GM12892 (cell line): ENCODE measurements at regions not wholly inside any gene's neighbourhood (a gene's known extent, or its start where the extent isn't known, plus 50 kb on each side); places are given as distances from the start of the nearest gene placed in this dataset.

Experiments used
- POLR2A ChIP-seq: IDR thresholded peaks from 2 replicates; pipeline ENCODE4 v1.6.1; 2011; ENCODE audit warnings: low read depth, low read length, control low read depth
- POLR2AphosphoS5 ChIP-seq: IDR thresholded peaks from 2 replicates; pipeline ENCODE4 v1.6.1; 2011; ENCODE audit warnings: low read depth, low read length, control low read depth
- TAF1 ChIP-seq: IDR thresholded peaks from 2 replicates; pipeline ENCODE4 v1.6.1; 2011; ENCODE audit warnings: low read depth, mild to moderate bottlenecking, control low read depth, low read length, borderline replicate concordance

DNA sequence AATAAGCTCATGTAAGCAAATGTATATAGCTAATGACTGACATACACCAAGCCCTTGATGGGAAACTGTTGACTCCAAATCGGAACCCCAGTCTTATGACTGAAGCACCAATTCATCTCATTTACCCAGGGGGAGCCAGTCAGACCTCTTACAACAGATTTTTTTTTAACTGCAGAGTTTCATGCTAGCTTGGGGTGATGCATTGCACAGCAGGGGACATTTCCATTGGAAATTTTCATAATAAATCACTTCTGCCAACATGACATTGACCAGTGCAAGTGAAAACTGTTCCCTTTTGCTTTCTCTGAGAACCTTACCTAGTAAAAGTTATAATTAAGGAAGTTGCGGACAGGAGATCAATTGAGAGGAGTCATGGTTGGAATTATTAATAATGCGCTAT lies 137.0 kb upstream of the VWC2 start:
- TF ChIP-seq POLR2AphosphoS5 = no peak
- TF ChIP-seq POLR2A = no peak
- TF ChIP-seq TAF1 = no peak
